Upper lobe of left lung (tissue), 6 donors: ENCODE measurements at regions not wholly inside any gene's neighbourhood (a gene's known extent, or its start where the extent isn't known, plus 50 kb on each side); places are given as distances from the start of the nearest gene placed in this dataset.

Experiments
- ATAC-seq, 2 donors: fragments of 200-7000 bp; cut with Tn5 transposase; one replicate each; pipeline ENCODE4 v1.9.1; 2022; ENCODE audit warnings: mild to moderate bottlenecking in 2 of 2, moderate library complexity in 2 of 2; ENCODE audit not compliant: low FRiP score in 2 of 2
- DNase-seq, 2 donors: peaks; one replicate each; pipeline ENCODE4 v3.0.0-alpha.2; 2019 to 2020
- H3K27ac ChIP-seq, 4 donors: fragments of 200-600 bp; sonication (generic); one replicate each; pipeline ENCODE4 v1.5.1; 2016 to 2019
- H3K27me3 ChIP-seq, 4 donors: fragments of 200-600 bp; sonication (generic); one replicate each; pipeline ENCODE4 v1.5.1; 2017 to 2019
- H3K36me3 ChIP-seq, 4 donors: fragments of 200-600 bp; sonication (generic); one replicate each; pipeline ENCODE4 v1.5.1; 2016 to 2019
- H3K4me1 ChIP-seq, 4 donors: fragments of 200-600 bp; sonication (generic); one replicate each; pipeline ENCODE4 v1.5.1; 2018 to 2019
- H3K4me3 ChIP-seq, 4 donors: fragments of 200-600 bp; sonication (generic); one replicate each; pipeline ENCODE4 v1.5.1; 2017 to 2019; ENCODE audit warnings: mild to moderate bottlenecking in 2 of 4, moderate library complexity in 1 of 4
- H3K9me3 ChIP-seq, 4 donors: fragments of 200-600 bp; sonication (generic); one replicate each; pipeline ENCODE4 v1.5.1; 2018 to 2019
- EP300 ChIP-seq, 4 donors: sonication (generic); formaldehyde crosslinking; IDR thresholded peaks; one replicate each; pipeline ENCODE4 v1.5.1; 2017; ENCODE audit warnings: antibody characterized with exemption in 4 of 4, control low read depth in 2 of 4
- POLR2A ChIP-seq, 4 donors: fragments of 450-650 bp; IDR thresholded peaks; one replicate each; pipeline ENCODE4 v1.5.1; 2016 to 2017; ENCODE audit warnings: antibody characterized with exemption in 4 of 4, mild to moderate bottlenecking in 2 of 4
- POLR2AphosphoS5 ChIP-seq, 2 donors: sonication (generic); formaldehyde crosslinking; IDR thresholded peaks; one replicate each; pipeline ENCODE4 v1.5.1; 2017; ENCODE audit warnings: antibody characterized with exemption in 2 of 2
- WGBS, 2 donors: methylation state at CpG; one replicate each; pipeline ENCODE4 v1.1.5; 2017 to 2018; 5-methylcytosine and 5-hydroxymethylcytosine counted together
- TF ChIP-seq, protein P1 (sequence below), 6 experiments: fragments of 450-650 bp in 4 of 6; fragments of 200-600 bp in 2 of 6; sonication (generic) in 2 of 6; IDR thresholded peaks; one replicate each; pipeline ENCODE4 v1.5.1; 2016 to 2019; ENCODE audit warnings: antibody characterized with exemption in 6 of 6
- donor health status: DM: no; HTN: no; CAD: no; lungs with moderate emphysema.
- donor health status: DM: no; HTN: yes; CAD: no; lungs with severe emphysema.

DNA sequence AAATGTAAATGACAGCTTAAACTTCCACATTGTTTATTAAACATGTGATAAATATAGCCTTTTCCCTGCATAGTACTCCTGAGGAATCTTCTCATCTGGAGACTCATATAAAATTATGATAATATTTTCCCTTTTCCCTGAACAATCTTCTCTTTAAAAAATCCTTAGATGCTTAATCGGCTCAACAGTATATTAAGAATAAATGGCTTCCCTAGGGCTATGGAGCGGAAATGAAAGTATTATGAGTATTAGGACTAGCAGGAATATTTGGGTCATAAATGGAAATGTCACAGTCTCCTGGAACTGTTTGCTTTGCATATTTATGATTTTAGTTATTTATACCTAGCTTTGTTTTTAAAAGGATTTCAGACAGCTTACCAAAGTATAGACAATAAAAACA lies 200.7 kb upstream of the PDE5A start:
- Histone ChIP-seq H3K27ac (no peak overlapping the region), H3K4me1 (no peaks in the 10 kb centered on the region), H3K4me3 (no peak overlapping the region), H3K27me3 (no peaks in the 10 kb centered on the region), H3K9me3 (no peaks in the 10 kb centered on the region), H3K36me3 (no peaks in the 10 kb centered on the region)
- 88 to 91% methylated on average over 2 of the region's 2 CpGs for WGBS, 2 donors
- ATAC-seq: no peak
- no peak for DNase-seq
- TF ChIP-seq POLR2A (IDR thresholded peaks at IDR 0.05): no peak
- no peak for TF ChIP-seq POLR2AphosphoS5 (IDR thresholded peaks at IDR 0.05)
- TF ChIP-seq, protein P1, sequence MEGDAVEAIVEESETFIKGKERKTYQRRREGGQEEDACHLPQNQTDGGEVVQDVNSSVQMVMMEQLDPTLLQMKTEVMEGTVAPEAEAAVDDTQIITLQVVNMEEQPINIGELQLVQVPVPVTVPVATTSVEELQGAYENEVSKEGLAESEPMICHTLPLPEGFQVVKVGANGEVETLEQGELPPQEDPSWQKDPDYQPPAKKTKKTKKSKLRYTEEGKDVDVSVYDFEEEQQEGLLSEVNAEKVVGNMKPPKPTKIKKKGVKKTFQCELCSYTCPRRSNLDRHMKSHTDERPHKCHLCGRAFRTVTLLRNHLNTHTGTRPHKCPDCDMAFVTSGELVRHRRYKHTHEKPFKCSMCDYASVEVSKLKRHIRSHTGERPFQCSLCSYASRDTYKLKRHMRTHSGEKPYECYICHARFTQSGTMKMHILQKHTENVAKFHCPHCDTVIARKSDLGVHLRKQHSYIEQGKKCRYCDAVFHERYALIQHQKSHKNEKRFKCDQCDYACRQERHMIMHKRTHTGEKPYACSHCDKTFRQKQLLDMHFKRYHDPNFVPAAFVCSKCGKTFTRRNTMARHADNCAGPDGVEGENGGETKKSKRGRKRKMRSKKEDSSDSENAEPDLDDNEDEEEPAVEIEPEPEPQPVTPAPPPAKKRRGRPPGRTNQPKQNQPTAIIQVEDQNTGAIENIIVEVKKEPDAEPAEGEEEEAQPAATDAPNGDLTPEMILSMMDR (IDR thresholded peaks at IDR 0.05): no peak
- no peak for TF ChIP-seq EP300 (IDR thresholded peaks at IDR 0.05)

DNA sequence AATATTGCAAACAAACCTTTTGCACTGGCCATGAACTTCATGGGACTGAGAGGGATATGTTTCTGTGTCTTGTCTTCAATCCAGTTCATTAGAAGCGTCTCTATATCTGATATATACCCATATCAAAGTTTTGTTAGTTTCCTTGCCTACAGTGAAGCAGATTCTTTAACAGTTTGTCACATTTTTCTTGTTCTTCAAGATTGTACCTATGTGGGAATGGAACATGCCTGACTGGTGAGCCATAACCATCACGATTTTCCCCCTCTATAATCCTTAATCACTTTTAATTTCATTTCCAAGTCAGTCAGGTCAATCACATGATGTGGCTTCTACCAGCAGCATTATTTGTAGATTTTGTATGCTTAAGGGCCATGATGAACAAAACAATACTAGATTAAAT lies 197.1 kb upstream of the PDE5A start:
- Histone ChIP-seq H3K4me1 (no peaks in the 10 kb centered on the region), H3K4me3 (no peak overlapping the region), H3K36me3 (no peaks in the 10 kb centered on the region), H3K27me3 (no peaks in the 10 kb centered on the region), H3K27ac (no peak overlapping the region), H3K9me3 (no peaks in the 10 kb centered on the region)
- TF ChIP-seq EP300 (IDR thresholded peaks at IDR 0.05): no peak
- TF ChIP-seq POLR2A (IDR thresholded peaks at IDR 0.05): no peak
- no peak for TF ChIP-seq POLR2AphosphoS5 (IDR thresholded peaks at IDR 0.05)
- TF ChIP-seq, protein P1 (IDR thresholded peaks at IDR 0.05): no peak
- ATAC-seq: no peak
- WGBS, 2 donors: 77 to 92% methylated on average over 2 of the region's 2 CpGs
- no peak for DNase-seq

DNA sequence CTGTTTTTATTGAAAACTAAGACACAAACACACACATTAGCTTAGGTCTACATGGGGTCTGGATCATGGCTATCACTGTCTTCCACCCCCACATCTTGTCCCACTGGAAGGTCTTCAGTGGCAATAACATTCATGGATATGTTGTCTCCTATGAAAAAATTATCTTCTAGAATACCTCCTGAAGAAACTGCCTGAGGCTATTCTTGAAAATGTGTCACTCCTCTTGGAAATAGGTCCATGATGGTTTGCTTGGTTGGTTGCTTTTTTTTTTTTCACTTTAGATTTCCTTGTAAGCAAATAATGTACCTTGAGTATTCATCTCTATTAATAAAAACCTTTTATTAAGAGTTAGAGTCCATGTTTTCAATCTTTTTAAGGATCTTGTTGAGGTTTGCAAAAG lies 195.3 kb upstream of the PDE5A start:
- Histone ChIP-seq H3K9me3 (no peaks in the 10 kb centered on the region), H3K27me3 (no peaks in the 10 kb centered on the region), H3K4me1 (no peaks in the 10 kb centered on the region), H3K27ac (no peak overlapping the region), H3K4me3 (no peak overlapping the region), H3K36me3 (no peaks in the 10 kb centered on the region)
- DNase-seq (no peak), ATAC-seq (no peak)
- TF ChIP-seq EP300 (IDR thresholded peaks at IDR 0.05) (no peak), POLR2A (IDR thresholded peaks at IDR 0.05) (no peak), POLR2AphosphoS5 (IDR thresholded peaks at IDR 0.05) (no peak)
- TF ChIP-seq, protein P1 (IDR thresholded peaks at IDR 0.05): no peak

DNA sequence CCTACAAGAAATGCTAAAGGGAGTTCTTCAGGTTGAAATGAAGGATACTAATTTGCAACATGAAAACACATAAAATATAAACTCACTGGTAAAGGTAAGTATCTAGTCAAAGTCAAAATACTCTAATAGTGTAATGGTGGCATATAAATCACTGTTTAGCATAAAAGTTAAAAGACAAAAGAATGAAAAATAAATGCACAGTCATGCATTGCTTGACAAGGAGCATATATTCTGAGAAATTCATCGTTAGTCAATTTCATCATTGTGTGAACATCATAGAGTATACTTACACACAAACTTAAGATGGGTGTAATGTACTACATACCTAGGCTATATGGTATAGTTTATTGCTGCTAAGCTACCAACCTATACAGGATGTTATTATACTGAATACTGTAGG lies 194.4 kb upstream of the PDE5A start:
- no peaks in the 10 kb centered on the region for H3K36me3 ChIP-seq
- H3K9me3 ChIP-seq: no peaks in the 10 kb centered on the region
- H3K4me3 ChIP-seq: no peak overlapping the region
- 73 to 95% methylated on average over 1 of the region's 1 CpG for WGBS, 2 donors
- DNase-seq (no peak), ATAC-seq (no peak)
- H3K4me1 ChIP-seq: no peaks in the 10 kb centered on the region
- no peak for TF ChIP-seq EP300 (IDR thresholded peaks at IDR 0.05)
- TF ChIP-seq, protein P1 (IDR thresholded peaks at IDR 0.05): no peak
- no peak for TF ChIP-seq POLR2AphosphoS5 (IDR thresholded peaks at IDR 0.05)
- no peak for TF ChIP-seq POLR2A (IDR thresholded peaks at IDR 0.05)
- H3K27ac ChIP-seq: no peak overlapping the region
- H3K27me3 ChIP-seq: no peaks in the 10 kb centered on the region

DNA sequence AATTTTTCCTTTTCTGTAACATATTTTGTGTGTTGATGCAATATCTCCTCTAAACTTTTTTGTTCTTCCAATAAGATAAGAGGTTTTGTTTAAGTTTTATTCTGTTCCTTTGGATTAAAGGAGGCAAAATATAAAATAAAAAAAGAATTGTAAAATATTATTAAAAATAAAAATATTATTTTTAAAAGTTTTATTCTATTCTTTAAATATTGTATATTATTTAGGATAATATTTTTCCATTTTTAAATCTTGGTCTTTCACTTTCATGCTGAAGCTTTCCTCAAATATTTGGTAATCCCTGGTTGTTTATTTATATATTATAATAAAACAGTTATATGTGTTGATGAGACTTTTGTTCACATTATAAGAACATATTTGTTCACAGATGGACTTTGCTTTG lies 187.9 kb upstream of the PDE5A start:
- H3K4me1 ChIP-seq: no peaks in the 10 kb centered on the region
- H3K9me3 ChIP-seq: peaks cover 0 to 6% (median 0%) of the 10 kb centered on the region in 4 donors
- no peaks in the 10 kb centered on the region for H3K27me3 ChIP-seq
- no peak for TF ChIP-seq POLR2A (IDR thresholded peaks at IDR 0.05)
- TF ChIP-seq, protein P1 (IDR thresholded peaks at IDR 0.05): no peak
- no peak for TF ChIP-seq EP300 (IDR thresholded peaks at IDR 0.05)
- no peak for TF ChIP-seq POLR2AphosphoS5 (IDR thresholded peaks at IDR 0.05)
- H3K4me3 ChIP-seq: no peak overlapping the region
- ATAC-seq (no peak), DNase-seq (no peak)
- H3K27ac ChIP-seq: no peak overlapping the region
- H3K36me3 ChIP-seq: no peaks in the 10 kb centered on the region
